Spleen (tissue), 11 donors: ENCODE measurements at regions not wholly inside any gene's neighbourhood (a gene's known extent, or its start where the extent isn't known, plus 50 kb on each side); places are given as distances from the start of the nearest gene placed in this dataset.

Experiments
- DNase-seq: peaks from one replicate; pipeline ENCODE4 v3.0.0-alpha.2; 2020
- H3K27ac ChIP-seq, 8 donors: fragments of 200-600 bp; sonication (generic) in 7 of 8; 1 replicate in 4 of 8; 2 replicates in 4 of 8; pipeline versions ENCODE4 v1.5.0 to v1.8.0; 2016 to 2021; ENCODE audit warnings: inconsistent platforms in 4 of 8, mild to moderate bottlenecking in 4 of 8, moderate library complexity in 1 of 8
- H3K27me3 ChIP-seq, 7 donors: fragments of 200-600 bp; sonication (generic) in 6 of 7; replicated peaks in 1 of 7; 1 replicate in 4 of 7; 2 replicates in 3 of 7; pipeline versions ENCODE4 v1.5.0 to v1.8.0; 2016 to 2021; ENCODE audit warnings: inconsistent platforms in 3 of 7, mild to moderate bottlenecking in 1 of 7
- H3K36me3 ChIP-seq, 6 donors: fragments of 200-600 bp; sonication (generic) in 5 of 6; 1 replicate in 4 of 6; 2 replicates in 2 of 6; pipeline versions ENCODE4 v1.5.0 to v1.8.0; 2016 to 2021; ENCODE audit warnings: inconsistent platforms in 2 of 6
- H3K4me1 ChIP-seq, 6 donors: fragments of 200-600 bp; sonication (generic) in 5 of 6; 1 replicate in 3 of 6; 2 replicates in 3 of 6; pipeline versions ENCODE4 v1.5.0 to v1.8.0; 2016 to 2021; ENCODE audit warnings: inconsistent platforms in 3 of 6
- H3K4me3 ChIP-seq, 8 donors: fragments of 200-600 bp; sonication (generic) in 7 of 8; 1 replicate in 4 of 8; 2 replicates in 4 of 8; pipeline versions ENCODE4 v1.5.0 to v1.8.0; 2016 to 2021; ENCODE audit warnings: inconsistent platforms in 4 of 8, mild to moderate bottlenecking in 4 of 8, moderate library complexity in 2 of 8
- H3K9me3 ChIP-seq, 8 donors: fragments of 200-600 bp; sonication (generic) in 7 of 8; 1 replicate in 4 of 8; 2 replicates in 4 of 8; pipeline versions ENCODE4 v1.5.0 to v1.8.0; 2016 to 2021; ENCODE audit warnings: inconsistent platforms in 4 of 8
- CTCF ChIP-seq, 11 experiments: fragments of 200-600 bp in 7 of 11; fragments of 450-650 bp in 4 of 11; sonication (generic) in 4 of 11; IDR thresholded peaks in 8 of 11; conservative IDR thresholded peaks in 3 of 11; 1 replicate in 7 of 11; 2 replicates in 4 of 11; pipeline versions ENCODE4 v1.4.0 to v1.8.0; 2016 to 2021; ENCODE audit warnings: antibody characterized with exemption in 11 of 11, inconsistent platforms in 4 of 11, mild to moderate bottlenecking in 1 of 11
- POLR2A ChIP-seq, 3 donors: fragments of 450-650 bp; IDR thresholded peaks; one replicate each; pipeline ENCODE4 v1.5.1; 2017; ENCODE audit warnings: antibody characterized with exemption in 3 of 3, mild to moderate bottlenecking in 1 of 3
- POLR2AphosphoS5 ChIP-seq, 3 donors: sonication (generic); formaldehyde crosslinking; IDR thresholded peaks; one replicate each; pipeline ENCODE4 v1.5.1; 2017; ENCODE audit warnings: antibody characterized with exemption in 3 of 3
- WGBS, 5 donors: extraction: QIAGEN DNeasy Blood & Tissue Kit in 3 of 5; methylation state at CpG; one replicate each; pipeline versions ENCODE4 v1.1.5 to v1.1.7; 2013 to 2018; 5-methylcytosine and 5-hydroxymethylcytosine counted together
- intact Hi-C: fragments of 100-400 bp; cut with DNase I; formaldehyde crosslinking; loops from one replicate; pipeline ENCODE4 v1.15.0; 2023; ENCODE audit warnings: low total_unique reads
- donor health status: healthy with polysubstance abuse.
- donor health status: DM: no; HTN: no; CAD: no; lungs with moderate emphysema.
- donor health status: DM: no; HTN: no; CAD: no.
- donor health status: Bipolar disorder and iron deficiency.
- donor health status: healthy.
- donor health status: DM: no; HTN: no; CAD: no.
- donor health status: DM: yes; HTN: yes; CAD: no.

GRCh38 chr2:145290986-145291385, 771.1 kb upstream of the ZEB2 start:
- Histone ChIP-seq H3K9me3 (no peaks in the 10 kb centered on the region), H3K4me3 (no peak overlapping the region), H3K36me3 (no peaks in the 10 kb centered on the region), H3K27ac (no peak overlapping the region), H3K27me3 (no peaks in the 10 kb centered on the region), H3K4me1 (no peaks in the 10 kb centered on the region)
- no peak for DNase-seq
- TF ChIP-seq POLR2AphosphoS5 (IDR thresholded peaks at IDR 0.05) (no peak), CTCF (IDR thresholded peaks at IDR 0.05 in 8 of 11, conservative IDR thresholded peaks at IDR 0.05 in 3 of 11) (no peak), POLR2A (IDR thresholded peaks at IDR 0.05) (no peak)
- 84 to 97% (median 92%) methylated on average over 2 of the region's 2 CpGs for WGBS, 5 donors
- intact Hi-C loops: no loop called here

- WGBS, 5 donors: 81 to 92% (median 83%) methylated on average over 4 of the region's 4 CpGs
- Histone ChIP-seq H3K4me1 (no peaks in the 10 kb centered on the region), H3K4me3 (no peak overlapping the region), H3K36me3 (no peaks in the 10 kb centered on the region), H3K27ac (no peak overlapping the region), H3K27me3 (no peaks in the 10 kb centered on the region), H3K9me3 (no peaks in the 10 kb centered on the region)
- no peak for DNase-seq
- no peak for TF ChIP-seq CTCF (IDR thresholded peaks at IDR 0.05 in 8 of 11, conservative IDR thresholded peaks at IDR 0.05 in 3 of 11)
- no peak for TF ChIP-seq POLR2A (IDR thresholded peaks at IDR 0.05)
- TF ChIP-seq POLR2AphosphoS5 (IDR thresholded peaks at IDR 0.05): no peak
- intact Hi-C loops: no loop called here
Measured at GRCh38 chr2:145289946-145290345, 770.0 kb upstream of the ZEB2 start.

- no peak for TF ChIP-seq POLR2AphosphoS5 (IDR thresholded peaks at IDR 0.05)
- no peak for TF ChIP-seq CTCF (IDR thresholded peaks at IDR 0.05 in 8 of 11, conservative IDR thresholded peaks at IDR 0.05 in 3 of 11)
- TF ChIP-seq POLR2A (IDR thresholded peaks at IDR 0.05): no peak
- 79 to 91% (median 85%) methylated on average over 3 of the region's 3 CpGs for WGBS, 5 donors
- H3K36me3 ChIP-seq: no peaks in the 10 kb centered on the region
- DNase-seq: no peak
- H3K4me3 ChIP-seq: no peak overlapping the region
- intact Hi-C loops: no loop called here
- H3K27me3 ChIP-seq: no peaks in the 10 kb centered on the region
- H3K9me3 ChIP-seq: no peaks in the 10 kb centered on the region
- H3K27ac ChIP-seq: no peak overlapping the region
- H3K4me1 ChIP-seq: no peaks in the 10 kb centered on the region
Measured at GRCh38 chr2:145288650-145289496, 769.0 kb upstream of the ZEB2 start.

GRCh38 chr2:145287736-145288135, 767.8 kb upstream of the ZEB2 start:
- no peaks in the 10 kb centered on the region for H3K36me3 ChIP-seq
- no peak overlapping the region for H3K4me3 ChIP-seq
- WGBS, 5 donors: 70 to 92% (median 82%) methylated on average over 3 of the region's 3 CpGs
- no peak overlapping the region for H3K27ac ChIP-seq
- H3K27me3 ChIP-seq: no peaks in the 10 kb centered on the region
- H3K4me1 ChIP-seq: no peaks in the 10 kb centered on the region
- H3K9me3 ChIP-seq: no peaks in the 10 kb centered on the region
- no peak for DNase-seq
- no peak for TF ChIP-seq POLR2A (IDR thresholded peaks at IDR 0.05)
- TF ChIP-seq CTCF (IDR thresholded peaks at IDR 0.05 in 8 of 11, conservative IDR thresholded peaks at IDR 0.05 in 3 of 11): no peak
- no peak for TF ChIP-seq POLR2AphosphoS5 (IDR thresholded peaks at IDR 0.05)
- intact Hi-C loops: no loop called here
